ENCODE measurements at regions not wholly inside any gene's neighbourhood (a gene's known extent, or its start where the extent isn't known, plus 50 kb on each side); places are given as distances from the start of the nearest gene placed in this dataset.

GRCh38 chr2:59690849-59691248 lies 862.6 kb downstream of the BCL11A start:
- TF ChIP-seq ISL1 (CRISPR knock-in tag; IDR thresholded peaks at IDR 0.05), result no peak
- TF ChIP-seq TCF4 (CRISPR knock-in tag; IDR thresholded peaks at IDR 0.05; ENCODE audit: borderline replicate concordance), result no peak
- no peak for TF ChIP-seq ZNF70 (CRISPR knock-in tag; IDR thresholded peaks at IDR 0.05)
- TF ChIP-seq ARNTL (CRISPR knock-in tag; IDR thresholded peaks at IDR 0.05; ENCODE audit: borderline replicate concordance, low read depth), result no peak
- TF ChIP-seq CSDC2 (CRISPR knock-in tag; IDR thresholded peaks at IDR 0.05), result no peak
- no peak for TF ChIP-seq TOX (CRISPR knock-in tag; IDR thresholded peaks at IDR 0.05; ENCODE audit: borderline replicate concordance)
- no peak for TF ChIP-seq SNAI2 (CRISPR knock-in tag; IDR thresholded peaks at IDR 0.05)
- TF ChIP-seq, protein P1, sequence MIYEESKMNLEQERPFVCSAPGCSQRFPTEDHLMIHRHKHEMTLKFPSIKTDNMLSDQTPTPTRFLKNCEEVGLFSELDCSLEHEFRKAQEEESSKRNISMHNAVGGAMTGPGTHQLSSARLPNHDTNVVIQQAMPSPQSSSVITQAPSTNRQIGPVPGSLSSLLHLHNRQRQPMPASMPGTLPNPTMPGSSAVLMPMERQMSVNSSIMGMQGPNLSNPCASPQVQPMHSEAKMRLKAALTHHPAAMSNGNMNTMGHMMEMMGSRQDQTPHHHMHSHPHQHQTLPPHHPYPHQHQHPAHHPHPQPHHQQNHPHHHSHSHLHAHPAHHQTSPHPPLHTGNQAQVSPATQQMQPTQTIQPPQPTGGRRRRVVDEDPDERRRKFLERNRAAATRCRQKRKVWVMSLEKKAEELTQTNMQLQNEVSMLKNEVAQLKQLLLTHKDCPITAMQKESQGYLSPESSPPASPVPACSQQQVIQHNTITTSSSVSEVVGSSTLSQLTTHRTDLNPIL (CRISPR knock-in tag; IDR thresholded peaks at IDR 0.05; ENCODE audit: low read depth), result no peak
- no peak for TF ChIP-seq TSHZ2 (CRISPR knock-in tag; IDR thresholded peaks at IDR 0.05)
- TF ChIP-seq ZFP3 (CRISPR knock-in tag; IDR thresholded peaks at IDR 0.05), result no peak
- TF ChIP-seq ZFP30 (CRISPR knock-in tag; IDR thresholded peaks at IDR 0.05), result no peak
- no peak for TF ChIP-seq GLIS3 (CRISPR knock-in tag; IDR thresholded peaks at IDR 0.05)
- TF ChIP-seq, protein P2, sequence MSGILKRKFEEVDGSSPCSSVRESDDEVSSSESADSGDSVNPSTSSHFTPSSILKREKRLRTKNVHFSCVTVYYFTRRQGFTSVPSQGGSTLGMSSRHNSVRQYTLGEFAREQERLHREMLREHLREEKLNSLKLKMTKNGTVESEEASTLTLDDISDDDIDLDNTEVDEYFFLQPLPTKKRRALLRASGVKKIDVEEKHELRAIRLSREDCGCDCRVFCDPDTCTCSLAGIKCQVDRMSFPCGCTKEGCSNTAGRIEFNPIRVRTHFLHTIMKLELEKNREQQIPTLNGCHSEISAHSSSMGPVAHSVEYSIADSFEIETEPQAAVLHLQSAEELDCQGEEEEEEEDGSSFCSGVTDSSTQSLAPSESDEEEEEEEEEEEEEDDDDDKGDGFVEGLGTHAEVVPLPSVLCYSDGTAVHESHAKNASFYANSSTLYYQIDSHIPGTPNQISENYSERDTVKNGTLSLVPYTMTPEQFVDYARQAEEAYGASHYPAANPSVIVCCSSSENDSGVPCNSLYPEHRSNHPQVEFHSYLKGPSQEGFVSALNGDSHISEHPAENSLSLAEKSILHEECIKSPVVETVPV (CRISPR knock-in tag; IDR thresholded peaks at IDR 0.05), result no peak
- TF ChIP-seq, protein P3, sequence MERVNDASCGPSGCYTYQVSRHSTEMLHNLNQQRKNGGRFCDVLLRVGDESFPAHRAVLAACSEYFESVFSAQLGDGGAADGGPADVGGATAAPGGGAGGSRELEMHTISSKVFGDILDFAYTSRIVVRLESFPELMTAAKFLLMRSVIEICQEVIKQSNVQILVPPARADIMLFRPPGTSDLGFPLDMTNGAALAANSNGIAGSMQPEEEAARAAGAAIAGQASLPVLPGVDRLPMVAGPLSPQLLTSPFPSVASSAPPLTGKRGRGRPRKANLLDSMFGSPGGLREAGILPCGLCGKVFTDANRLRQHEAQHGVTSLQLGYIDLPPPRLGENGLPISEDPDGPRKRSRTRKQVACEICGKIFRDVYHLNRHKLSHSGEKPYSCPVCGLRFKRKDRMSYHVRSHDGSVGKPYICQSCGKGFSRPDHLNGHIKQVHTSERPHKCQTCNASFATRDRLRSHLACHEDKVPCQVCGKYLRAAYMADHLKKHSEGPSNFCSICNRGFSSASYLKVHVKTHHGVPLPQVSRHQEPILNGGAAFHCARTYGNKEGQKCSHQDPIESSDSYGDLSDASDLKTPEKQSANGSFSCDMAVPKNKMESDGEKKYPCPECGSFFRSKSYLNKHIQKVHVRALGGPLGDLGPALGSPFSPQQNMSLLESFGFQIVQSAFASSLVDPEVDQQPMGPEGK (CRISPR knock-in tag; IDR thresholded peaks at IDR 0.05; ENCODE audit: borderline replicate concordance), result no peak
- no peak for TF ChIP-seq BACH2 (CRISPR knock-in tag; IDR thresholded peaks at IDR 0.05; ENCODE audit: borderline replicate concordance)
- no peak for TF ChIP-seq PPARA (CRISPR knock-in tag; IDR thresholded peaks at IDR 0.05; ENCODE audit: borderline replicate concordance)
- no peak for ATAC-seq

GRCh38 chr2:59684771-59685166 lies 868.7 kb downstream of the BCL11A start:
- no peak for ATAC-seq
- TF ChIP-seq OSR1 (CRISPR knock-in tag; IDR thresholded peaks at IDR 0.05) (no peak), ZNF70 (CRISPR knock-in tag; IDR thresholded peaks at IDR 0.05) (no peak), TOX (CRISPR knock-in tag; IDR thresholded peaks at IDR 0.05; ENCODE audit: borderline replicate concordance) (no peak), ZNF8 (CRISPR knock-in tag; IDR thresholded peaks at IDR 0.05) (no peak), ARNTL (CRISPR knock-in tag; IDR thresholded peaks at IDR 0.05; ENCODE audit: borderline replicate concordance, low read depth) (no peak), CSDC2 (CRISPR knock-in tag; IDR thresholded peaks at IDR 0.05) (no peak), TCF4 (CRISPR knock-in tag; IDR thresholded peaks at IDR 0.05; ENCODE audit: borderline replicate concordance) (no peak), RARB (CRISPR knock-in tag; IDR thresholded peaks at IDR 0.05) (no peak), TSHZ2 (CRISPR knock-in tag; IDR thresholded peaks at IDR 0.05) (no peak), BACH2 (CRISPR knock-in tag; IDR thresholded peaks at IDR 0.05; ENCODE audit: borderline replicate concordance) (no peak), ZFP3 (CRISPR knock-in tag; IDR thresholded peaks at IDR 0.05) (no peak), SNAI2 (CRISPR knock-in tag; IDR thresholded peaks at IDR 0.05) (no peak), GLIS3 (CRISPR knock-in tag; IDR thresholded peaks at IDR 0.05) (no peak), ISL1 (CRISPR knock-in tag; IDR thresholded peaks at IDR 0.05) (no peak), ZNF565 (CRISPR knock-in tag; conservative IDR thresholded peaks at IDR 0.05; ENCODE audit: low read depth) (no peak)
- TF ChIP-seq, protein P4, sequence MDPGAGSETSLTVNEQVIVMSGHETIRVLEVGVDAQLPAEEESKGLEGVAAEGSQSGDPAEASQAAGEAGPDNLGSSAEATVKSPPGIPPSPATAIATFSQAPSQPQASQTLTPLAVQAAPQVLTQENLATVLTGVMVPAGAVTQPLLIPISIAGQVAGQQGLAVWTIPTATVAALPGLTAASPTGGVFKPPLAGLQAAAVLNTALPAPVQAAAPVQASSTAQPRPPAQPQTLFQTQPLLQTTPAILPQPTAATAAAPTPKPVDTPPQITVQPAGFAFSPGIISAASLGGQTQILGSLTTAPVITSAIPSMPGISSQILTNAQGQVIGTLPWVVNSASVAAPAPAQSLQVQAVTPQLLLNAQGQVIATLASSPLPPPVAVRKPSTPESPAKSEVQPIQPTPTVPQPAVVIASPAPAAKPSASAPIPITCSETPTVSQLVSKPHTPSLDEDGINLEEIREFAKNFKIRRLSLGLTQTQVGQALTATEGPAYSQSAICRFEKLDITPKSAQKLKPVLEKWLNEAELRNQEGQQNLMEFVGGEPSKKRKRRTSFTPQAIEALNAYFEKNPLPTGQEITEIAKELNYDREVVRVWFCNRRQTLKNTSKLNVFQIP (CRISPR knock-in tag; IDR thresholded peaks at IDR 0.05; ENCODE audit: borderline replicate concordance, low read depth), result no peak
- TF ChIP-seq, protein P2 (CRISPR knock-in tag; IDR thresholded peaks at IDR 0.05), result no peak
- TF ChIP-seq, protein P1 (CRISPR knock-in tag; IDR thresholded peaks at IDR 0.05; ENCODE audit: low read depth), result no peak
